Islet of Langerhans (tissue), 1 donor: ENCODE measurements at regions not wholly inside any gene's neighbourhood (a gene's known extent, or its start where the extent isn't known, plus 50 kb on each side); places are given as distances from the start of the nearest gene placed in this dataset.

ENCODE experiments used
- FAIRE-seq: peaks from one replicate; lab custom pipeline; 2011; peaks lifted over from hg19 to GRCh38; lab: Jason Lieb, UNC

DNA sequence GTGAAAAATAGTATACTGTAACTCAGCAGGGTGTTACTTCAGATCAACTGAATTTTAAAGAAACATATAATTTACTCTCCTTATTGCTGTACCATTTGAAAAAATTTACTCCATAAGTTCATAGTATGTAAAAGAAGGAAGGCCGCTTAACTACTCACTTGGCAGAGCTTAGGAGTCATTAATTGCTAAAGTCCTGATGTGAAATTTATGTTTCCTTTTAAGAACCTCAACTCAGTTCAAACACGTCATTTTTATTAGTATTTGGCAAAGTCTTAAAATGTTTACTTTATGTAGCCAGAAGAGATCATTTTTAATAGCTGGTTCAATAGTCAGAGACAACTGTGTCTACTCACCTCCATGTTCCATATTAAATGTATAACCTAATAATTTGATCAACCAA, 268.6 kb downstream of the CDH10 start:
- no peak for FAIRE-seq

DNA sequence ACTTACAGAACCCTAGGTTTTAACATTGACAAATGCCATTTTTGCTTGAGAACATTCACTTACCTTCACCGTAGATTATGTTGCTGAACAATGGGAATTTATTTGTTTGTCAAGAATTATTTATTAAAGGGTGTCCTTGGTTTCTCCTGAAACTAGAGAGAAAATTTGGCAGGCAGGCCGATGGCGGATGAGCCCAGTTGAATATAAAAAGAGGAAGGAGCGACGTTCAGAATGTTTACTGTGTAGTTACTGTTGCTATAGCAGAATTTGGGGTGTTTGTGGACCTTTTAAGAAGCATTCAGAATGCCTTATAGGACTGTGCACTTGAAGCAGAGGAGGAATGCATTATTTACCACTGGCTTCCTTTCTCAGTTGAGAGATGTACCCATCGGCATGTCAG, 268.2 kb downstream of the CDH10 start:
- no peak for FAIRE-seq

GRCh38 chr5:24381861-24382489, 262.8 kb downstream of the CDH10 start:
- FAIRE-seq: no peak

DNA sequence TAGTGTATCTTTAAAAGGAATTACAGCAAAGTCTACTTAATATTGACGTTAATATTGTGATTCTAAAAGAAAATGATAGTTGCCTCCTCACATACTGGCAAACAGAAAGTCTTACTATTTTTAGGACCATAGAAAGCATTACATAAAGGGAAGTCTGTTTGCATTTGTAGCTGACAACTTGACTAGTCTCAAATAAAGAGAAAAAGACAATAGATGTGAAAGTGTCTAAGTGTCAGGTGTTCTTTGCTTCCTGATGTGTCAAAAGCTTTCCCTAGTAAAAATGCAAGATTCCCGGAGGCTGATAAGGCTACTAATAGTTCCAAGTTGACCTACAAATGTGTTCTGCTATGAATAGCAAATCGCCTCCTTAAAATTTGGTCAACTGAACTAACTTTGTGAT, 259.7 kb downstream of the CDH10 start:
- FAIRE-seq: no peak

DNA sequence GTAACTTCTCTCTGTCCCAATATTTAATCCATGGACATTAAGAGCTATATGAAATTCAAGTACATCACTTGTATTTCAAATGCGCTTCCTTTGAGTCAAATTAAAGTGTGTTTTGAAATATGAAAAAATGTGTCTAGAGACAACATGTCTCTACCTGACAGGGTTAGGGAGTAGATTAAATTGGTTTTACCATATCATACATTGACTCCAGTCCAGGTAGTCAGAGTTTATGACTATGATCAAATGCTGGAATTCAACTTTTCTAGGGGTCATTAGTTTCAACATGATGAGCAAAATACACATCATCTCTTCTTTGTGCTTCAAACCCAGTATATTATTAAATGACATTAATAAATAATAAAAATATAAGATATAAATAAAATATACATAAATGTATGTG, 259.2 kb downstream of the CDH10 start:
- no peak for FAIRE-seq

DNA sequence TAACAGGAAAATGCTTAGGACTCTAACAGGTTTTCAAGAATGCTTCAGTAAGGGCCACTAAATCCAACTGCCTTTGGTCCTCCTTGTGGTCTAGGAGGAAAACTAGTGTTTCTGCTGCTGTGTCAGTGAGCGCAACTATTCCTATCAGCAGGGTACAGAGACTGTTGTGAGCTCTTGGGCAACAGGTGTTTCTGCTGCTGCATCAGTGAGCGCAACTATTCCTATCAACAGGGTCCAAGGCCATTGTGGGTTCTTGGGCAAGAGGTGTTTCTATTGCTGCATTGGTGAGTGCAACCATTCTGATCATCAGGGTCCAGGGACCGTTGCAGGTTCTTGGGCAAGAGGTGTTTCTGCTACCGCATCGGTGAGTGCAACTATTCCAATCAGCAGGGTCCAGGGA, 256.3 kb downstream of the CDH10 start:
- no peak for FAIRE-seq

DNA sequence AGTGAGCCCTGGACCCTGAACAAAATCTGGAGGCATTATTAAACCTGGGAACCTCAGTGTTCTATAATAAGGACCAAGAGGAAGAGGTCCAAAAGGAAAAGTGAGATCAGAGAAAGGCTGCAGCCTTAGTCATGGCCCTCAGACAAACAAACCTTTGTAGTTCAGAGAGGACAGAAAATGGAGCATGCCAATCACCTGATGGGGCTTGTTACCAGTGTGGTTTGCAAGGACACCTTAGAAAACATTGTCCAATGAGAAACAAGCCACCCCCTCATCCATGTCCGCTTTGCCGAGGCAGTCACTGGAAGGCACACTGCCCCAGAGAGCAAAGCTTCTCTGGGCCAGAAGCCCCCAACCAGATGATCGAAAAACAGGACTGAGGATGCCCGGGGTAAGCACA, 254.8 kb downstream of the CDH10 start:
- FAIRE-seq: no peak

GRCh38 chr5:24391816-24392215, 253.0 kb downstream of the CDH10 start:
- FAIRE-seq: no peak

DNA sequence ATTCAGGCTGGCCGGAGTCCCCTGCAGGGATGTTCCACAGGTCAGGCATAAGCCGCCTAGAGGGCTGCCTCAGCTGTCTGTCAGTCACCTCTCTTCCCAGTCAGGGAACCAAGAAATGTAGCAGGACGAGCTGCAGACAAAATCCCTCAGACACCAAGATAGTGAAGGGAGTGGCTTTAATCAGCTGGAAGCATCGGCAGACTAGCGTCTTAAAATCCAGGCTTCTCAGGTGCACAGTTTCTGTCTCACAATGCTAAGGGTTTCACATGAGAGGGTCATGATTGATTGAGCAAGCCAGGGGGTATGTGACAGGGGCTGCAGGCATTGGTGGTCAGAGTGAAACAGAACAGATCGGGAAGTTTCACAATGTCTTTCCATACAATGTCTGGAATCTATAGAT, 247.2 kb downstream of the CDH10 start:
- no peak for FAIRE-seq

GRCh38 chr5:24401773-24402172, 243.0 kb downstream of the CDH10 start:
- FAIRE-seq: no peak

DNA sequence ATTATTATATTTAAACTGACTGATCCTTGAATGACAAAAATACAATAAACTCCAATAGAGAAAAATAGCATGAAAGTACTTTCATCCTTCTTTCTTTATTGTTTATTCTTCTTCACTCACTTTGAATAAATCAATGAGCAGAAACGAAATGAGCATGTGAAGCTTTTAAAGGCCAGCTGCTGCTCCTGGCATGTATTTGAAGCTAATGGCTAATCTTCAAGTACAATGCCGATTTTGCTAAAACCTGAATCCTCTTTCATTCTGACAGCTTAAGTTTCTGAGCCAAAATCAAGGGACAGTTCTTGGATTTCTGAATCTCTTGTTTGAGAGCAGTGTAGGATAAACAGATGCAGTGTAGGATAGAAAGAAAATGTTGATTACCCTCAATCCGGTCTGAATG, 237.3 kb downstream of the CDH10 start:
- FAIRE-seq: no peak

DNA sequence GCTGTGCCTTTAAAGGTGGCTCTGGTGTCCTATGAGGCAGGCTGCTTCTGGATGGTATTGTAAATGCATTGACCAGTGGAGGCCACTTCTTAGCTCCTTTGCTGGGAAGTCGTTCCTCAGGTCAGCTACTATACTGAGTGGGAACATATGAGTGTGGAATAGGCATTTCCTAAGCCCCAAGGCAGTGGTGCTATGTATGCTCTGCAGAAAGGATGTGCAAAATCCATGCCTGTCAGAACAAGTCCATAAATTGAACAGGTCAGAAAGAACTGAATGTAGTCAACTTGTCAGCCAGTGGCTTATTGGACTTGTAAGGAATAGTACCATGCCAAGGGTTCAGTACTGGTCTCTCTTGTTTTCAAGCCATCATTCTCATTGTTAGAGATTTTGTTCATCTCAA, 216.4 kb downstream of the CDH10 start:
- no peak for FAIRE-seq

DNA sequence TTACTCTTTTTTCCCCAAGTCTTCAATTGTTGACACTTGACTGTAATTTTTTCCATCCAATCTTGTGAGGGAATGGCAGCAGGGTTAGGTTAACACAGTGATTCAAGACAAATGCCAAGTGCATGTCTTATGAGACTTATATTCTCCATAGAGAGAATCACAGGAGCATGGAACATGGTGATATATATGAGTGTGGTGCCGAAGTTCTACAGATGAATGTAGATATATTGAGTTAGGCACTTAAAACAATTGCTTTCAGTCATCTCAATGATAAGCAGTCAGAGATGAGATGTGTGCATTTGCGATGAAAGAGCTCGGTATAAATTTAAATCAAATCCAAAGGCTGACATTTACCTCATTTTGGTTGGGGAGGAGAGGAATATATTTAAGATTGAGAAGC, 211.2 kb downstream of the CDH10 start:
- FAIRE-seq: no peak
